H9 (cell line): ENCODE measurements at regions not wholly inside any gene's neighbourhood (a gene's known extent, or its start where the extent isn't known, plus 50 kb on each side); places are given as distances from the start of the nearest gene placed in this dataset.

Source experiments
- DNase-seq: peaks from one replicate; pipeline ENCODE4 v3.0.0-alpha.2; 2017
- H2AFZ ChIP-seq: one replicate; pipeline ENCODE4 v1.6.1; 2013; ENCODE audit warnings: mild to moderate bottlenecking, low read length, control low read depth, moderate library complexity
- H2AK5ac ChIP-seq: 2 replicates; pipeline ENCODE4 v1.6.1; 2013; ENCODE audit warnings: low read length, control low read depth, mixed read lengths; ENCODE audit not compliant: insufficient read length
- H2BK120ac ChIP-seq: one replicate; pipeline ENCODE4 v1.6.1; 2013; ENCODE audit warnings: low read depth, mild to moderate bottlenecking, low read length, control low read depth, inconsistent platforms; ENCODE audit not compliant: poor library complexity, severe bottlenecking
- H2BK12ac ChIP-seq: 2 replicates; pipeline ENCODE4 v1.6.1; 2013; ENCODE audit warnings: low read length, control low read depth, mixed read lengths, low read depth; ENCODE audit not compliant: insufficient read length
- H2BK15ac ChIP-seq: 2 replicates; pipeline ENCODE4 v1.6.1; 2013; ENCODE audit warnings: low read depth, low read length, control low read depth
- H2BK20ac ChIP-seq: one replicate; pipeline ENCODE4 v1.6.1; 2013; ENCODE audit warnings: low read depth, mild to moderate bottlenecking, low read length, control low read depth, inconsistent platforms; ENCODE audit not compliant: poor library complexity, severe bottlenecking
- H2BK5ac ChIP-seq: 2 replicates; pipeline ENCODE4 v1.6.1; 2013; ENCODE audit warnings: low read length, control low read depth, mixed read lengths; ENCODE audit not compliant: insufficient read length
- H3K14ac ChIP-seq: 2 replicates; pipeline ENCODE4 v1.6.1; 2013; ENCODE audit warnings: low read length, control low read depth; ENCODE audit not compliant: insufficient read depth
- H3K18ac ChIP-seq: 2 replicates; pipeline ENCODE4 v1.6.1; 2013; ENCODE audit warnings: low read depth, mild to moderate bottlenecking, mixed read lengths, low read length, control low read depth; ENCODE audit not compliant: insufficient read length
- H3K23ac ChIP-seq: 2 replicates; pipeline ENCODE4 v1.6.1; 2013; ENCODE audit warnings: low read length, control low read depth, mixed read lengths, low read depth; ENCODE audit not compliant: insufficient read length
- H3K23me2 ChIP-seq: 2 replicates; pipeline ENCODE4 v1.6.1; 2013; ENCODE audit warnings: low read depth, mild to moderate bottlenecking, mixed read lengths, low read length, control low read depth; ENCODE audit not compliant: insufficient read length, poor library complexity, severe bottlenecking
- H3K27ac ChIP-seq: 2 replicates; pipeline ENCODE4 v1.5.1; 2013; ENCODE audit warnings: low read length, control low read depth, mixed read lengths, low read depth; ENCODE audit not compliant: insufficient read length
- H3K27me3 ChIP-seq: 2 replicates; pipeline ENCODE4 v1.6.1; 2013; ENCODE audit warnings: low read length, control low read depth, inconsistent platforms; ENCODE audit not compliant: insufficient read depth
- H3K4ac ChIP-seq: 2 replicates; pipeline ENCODE4 v1.6.1; 2013; ENCODE audit warnings: low read depth, mild to moderate bottlenecking, control low read depth, inconsistent platforms, low read length, moderate library complexity
- H3K4me1 ChIP-seq: 2 replicates; pipeline ENCODE4 v1.6.1; 2013; ENCODE audit warnings: low read length, control low read depth, inconsistent platforms; ENCODE audit not compliant: insufficient read depth
- H3K4me2 ChIP-seq: 2 replicates; pipeline ENCODE4 v1.6.1; 2013; ENCODE audit warnings: low read length, control low read depth, mixed read lengths; ENCODE audit not compliant: insufficient read length, insufficient read depth
- H3K56ac ChIP-seq: 2 replicates; pipeline ENCODE4 v1.6.1; 2013; ENCODE audit warnings: low read depth, mild to moderate bottlenecking, mixed read lengths, low read length, control low read depth; ENCODE audit not compliant: insufficient read length
- H3K79me1 ChIP-seq: 2 replicates; pipeline ENCODE4 v1.6.1; 2013; ENCODE audit warnings: low read depth, mild to moderate bottlenecking, moderate library complexity, low read length, control low read depth, inconsistent platforms; ENCODE audit not compliant: insufficient read depth, poor library complexity, severe bottlenecking
- H3K79me2 ChIP-seq: 2 replicates; pipeline ENCODE4 v1.6.1; 2013; ENCODE audit warnings: low read length, control low read depth, inconsistent platforms; ENCODE audit not compliant: insufficient read depth
- H3K9ac ChIP-seq: 2 replicates; pipeline ENCODE4 v1.6.1; 2013; ENCODE audit warnings: low read length, control low read depth, mixed read lengths; ENCODE audit not compliant: insufficient read length; ENCODE audit errors: extremely low read depth
- H3K9me3 ChIP-seq: one replicate; pipeline ENCODE4 v1.6.1; 2013; ENCODE audit warnings: low read depth, low read length, inconsistent platforms; ENCODE audit not compliant: control insufficient read depth
- H3T11ph ChIP-seq: one replicate; pipeline ENCODE4 v1.6.1; 2013; ENCODE audit warnings: mild to moderate bottlenecking, low read length, control low read depth, inconsistent platforms
- H4K20me1 ChIP-seq: one replicate; pipeline ENCODE4 v1.6.1; 2013; ENCODE audit not compliant: control insufficient read depth, insufficient read length, insufficient read depth
- H4K5ac ChIP-seq: 2 replicates; pipeline ENCODE4 v1.6.1; 2013; ENCODE audit warnings: low read depth, mild to moderate bottlenecking, mixed read lengths, low read length, control low read depth; ENCODE audit not compliant: insufficient read length
- H4K8ac ChIP-seq: replicated peaks from 2 replicates; pipeline ENCODE4 v1.6.1; 2013; ENCODE audit warnings: low read length, control low read depth, mixed read lengths, low read depth; ENCODE audit not compliant: insufficient read length
- H4K91ac ChIP-seq: 2 replicates; pipeline ENCODE4 v1.6.1; 2013; ENCODE audit warnings: low read depth, mild to moderate bottlenecking, moderate library complexity, mixed read lengths, low read length, control low read depth; ENCODE audit not compliant: insufficient read length
- H3K27ac Mint-ChIP-seq, 3 experiments: 2 replicates in 2 of 3; 3 replicates in 1 of 3; pipeline ENCODE4 v1.8.0; 2020 to 2021; ENCODE audit warnings: mixed read lengths in 3 of 3, mild to moderate bottlenecking in 1 of 3, moderate library complexity in 1 of 3
- H3K27me3 Mint-ChIP-seq: 2 replicates; pipeline ENCODE4 v1.8.0; 2021; ENCODE audit warnings: low read depth, mild to moderate bottlenecking, moderate library complexity, mixed read lengths
- H3K36me3 Mint-ChIP-seq, 3 experiments: 2 replicates in 2 of 3; 3 replicates in 1 of 3; pipeline ENCODE4 v1.8.0; 2020 to 2021; ENCODE audit warnings: low read depth in 3 of 3, mixed read lengths in 3 of 3; ENCODE audit not compliant: insufficient read depth in 1 of 3
- H3K4me1 Mint-ChIP-seq, 2 experiments: 2 replicates each; pipeline ENCODE4 v1.8.0; 2020; ENCODE audit warnings: mixed read lengths in 2 of 2
- H3K4me3 Mint-ChIP-seq, 2 experiments: 2 replicates in 1 of 2; 3 replicates in 1 of 2; pipeline ENCODE4 v1.8.0; 2020 to 2021; ENCODE audit warnings: mild to moderate bottlenecking in 2 of 2, mixed read lengths in 2 of 2, moderate library complexity in 1 of 2
- H3K9me3 Mint-ChIP-seq, 2 experiments: 2 replicates in 1 of 2; 3 replicates in 1 of 2; pipeline ENCODE4 v1.8.0; 2020; ENCODE audit warnings: mild to moderate bottlenecking in 2 of 2, mixed read lengths in 2 of 2, moderate library complexity in 1 of 2
- CTCF ChIP-seq: fragments of 200-600 bp; sonication (generic); conservative IDR thresholded peaks from 3 replicates; pipeline ENCODE4 v1.8.0; 2021; ENCODE audit warnings: antibody characterized with exemption, mild to moderate bottlenecking
- WGBS: extraction: QIAGEN DNeasy Blood & Tissue Kit; methylation state at CpG from one replicate; pipeline ENCODE4 v1.1.7; 2013; ENCODE audit warnings: missing lambda C conversion rate, low lambda C conversion rate, mixed read lengths; ENCODE audit not compliant: insufficient read length; ENCODE audit errors: extremely low coverage; 5-methylcytosine and 5-hydroxymethylcytosine counted together

DNA sequence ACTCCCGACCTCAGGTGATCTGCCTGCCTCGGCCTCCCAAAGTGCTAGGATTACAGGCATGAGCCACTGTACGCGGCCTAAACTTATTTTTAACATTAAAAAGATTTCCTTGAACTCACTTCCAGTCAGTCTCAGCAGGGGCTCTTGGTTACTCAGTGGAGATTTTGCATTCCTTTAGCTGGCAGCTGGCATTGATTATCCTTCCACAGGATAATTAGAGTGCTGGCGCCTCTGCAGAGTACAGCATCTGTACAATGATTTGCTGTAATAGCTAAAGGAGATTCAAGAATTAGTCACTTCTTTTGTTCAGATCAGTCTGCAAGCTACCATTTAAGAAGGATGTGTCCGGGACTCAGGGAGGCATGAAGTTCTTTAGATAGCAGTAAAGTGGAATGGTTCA is 125.0 kb upstream of the NPY start:
- no peak overlapping the region for H3K23ac ChIP-seq
- H3K4me3 Mint-ChIP-seq, result no peak overlapping the region
- peaks cover 8 to 15% of the 10 kb centered on the region in 2 experiments for H3K4me1 Mint-ChIP-seq
- no peaks in the 10 kb centered on the region for H3K79me2 ChIP-seq
- no peak overlapping the region for H3K56ac ChIP-seq
- H4K20me1 ChIP-seq, result no peaks in the 10 kb centered on the region
- no peak for DNase-seq
- no peaks in the 10 kb centered on the region for H3K27me3 ChIP-seq
- H2AK5ac ChIP-seq, result no peak overlapping the region
- no peaks in the 10 kb centered on the region for H3K23me2 ChIP-seq
- no peak overlapping the region for H3T11ph ChIP-seq
- no peak for TF ChIP-seq CTCF
- no peak overlapping the region for H4K5ac ChIP-seq
- H4K91ac ChIP-seq, result no peak overlapping the region
- WGBS, result no CpG with 5 or more reads among the region's 6 CpGs
- no peak overlapping the region for H3K4me2 ChIP-seq
- no peaks in the 10 kb centered on the region; the same call in 1 of the 2 replicates for H3K27me3 Mint-ChIP-seq
- no peak overlapping the region for H3K27ac ChIP-seq
- no peak overlapping the region for H2BK120ac ChIP-seq
- H2AFZ ChIP-seq, result no peak overlapping the region
- no peak overlapping the region for H3K14ac ChIP-seq
- no peak overlapping the region for H3K9ac ChIP-seq
- H2BK20ac ChIP-seq, result no peak overlapping the region
- H2BK5ac ChIP-seq, result no peak overlapping the region
- H3K36me3 Mint-ChIP-seq, result peaks cover 5 to 12% (median 9%) of the 10 kb centered on the region in 3 experiments; a peak in 6 of 7 replicates
- no peaks in the 10 kb centered on the region for H3K79me1 ChIP-seq
- no peak overlapping the region for H2BK15ac ChIP-seq
- H3K27ac Mint-ChIP-seq, result no peak overlapping the region
- H4K8ac ChIP-seq, result no peak overlapping the region
- no peak overlapping the region for H3K4ac ChIP-seq
- H3K9me3 ChIP-seq, result no peaks in the 10 kb centered on the region
- no peak overlapping the region for H2BK12ac ChIP-seq
- no peaks in the 10 kb centered on the region for H3K4me1 ChIP-seq
- no peak overlapping the region for H3K18ac ChIP-seq
- H3K9me3 Mint-ChIP-seq, result peaks cover 12 to 15% of the 10 kb centered on the region in 2 experiments
